AG10803 (cell line): ENCODE measurements at regions not wholly inside any gene's neighbourhood (a gene's known extent, or its start where the extent isn't known, plus 50 kb on each side); places are given as distances from the start of the nearest gene placed in this dataset.

Experiments
- DNase-seq: peaks from one replicate; pipeline ENCODE4 v3.0.0; 2010; ENCODE audit warnings: low read depth
- H3K4me3 ChIP-seq: 2 replicates; pipeline ENCODE4 v1.5.1; 2011; ENCODE audit warnings: mild to moderate bottlenecking, low read length, control low read depth
- CTCF ChIP-seq: conservative IDR thresholded peaks from 2 replicates; pipeline ENCODE4 v1.5.1; 2011; ENCODE audit warnings: mild to moderate bottlenecking, low read length, control low read depth, inconsistent platforms

- no peak for TF ChIP-seq CTCF
- DNase-seq: no peak
Observed at GRCh38 chr6:156612361-156612760, 164.8 kb upstream of the ARID1B start.

GRCh38 chr6:156602066-156602385 is 175.2 kb upstream of the ARID1B start:
- DNase-seq: no peak
- H3K4me3 ChIP-seq: no peak overlapping the region
- no peak for TF ChIP-seq CTCF

More at GRCh38 chr6:156612361-156612760, 164.8 kb upstream of the ARID1B start:
- H3K4me3 ChIP-seq: no peak overlapping the region

- no peak for DNase-seq
- TF ChIP-seq CTCF: no peak
- no peak overlapping the region for H3K4me3 ChIP-seq
Observed at GRCh38 chr6:156601152-156602065, 175.8 kb upstream of the ARID1B start.

- TF ChIP-seq CTCF: no peak
- DNase-seq: no peak
- no peak overlapping the region for H3K4me3 ChIP-seq
Observed at GRCh38 chr6:156600678-156601077, 176.5 kb upstream of the ARID1B start.

- no peak for DNase-seq
- no peak for TF ChIP-seq CTCF
- no peak overlapping the region for H3K4me3 ChIP-seq
Observed at GRCh38 chr6:156599978-156600590, 177.1 kb upstream of the ARID1B start.

- TF ChIP-seq CTCF: no peak
- H3K4me3 ChIP-seq: no peak overlapping the region
- no peak for DNase-seq
Observed at GRCh38 chr6:156599366-156599765, 177.8 kb upstream of the ARID1B start.

- H3K4me3 ChIP-seq: no peak overlapping the region
- TF ChIP-seq CTCF: no peak
- DNase-seq: no peak
Observed at GRCh38 chr6:156598855-156599180, 178.4 kb upstream of the ARID1B start.
